KMS-11 (cell line): ENCODE measurements at regions not wholly inside any gene's neighbourhood (a gene's known extent, or its start where the extent isn't known, plus 50 kb on each side); places are given as distances from the start of the nearest gene placed in this dataset.

Source experiments
- H2AFZ ChIP-seq: fragments of 200-600 bp; sonication (generic); 2 replicates; pipeline ENCODE4 v1.6.1; 2016; ENCODE audit warnings: antibody characterized with exemption, mixed run types, low read depth
- H3K27ac ChIP-seq: fragments of 200-600 bp; sonication (generic); 2 replicates; pipeline ENCODE4 v1.6.1; 2016; ENCODE audit warnings: mild to moderate bottlenecking, mixed run types
- H3K27me3 ChIP-seq: fragments of 200-600 bp; sonication (generic); 2 replicates; pipeline ENCODE4 v1.6.1; 2017; ENCODE audit warnings: mild to moderate bottlenecking, low read depth, mixed run types, moderate library complexity; ENCODE audit not compliant: insufficient read depth
- H3K36me3 ChIP-seq: fragments of 200-600 bp; sonication (generic); 2 replicates; pipeline ENCODE4 v1.6.1; 2017; ENCODE audit warnings: mild to moderate bottlenecking, mixed run types; ENCODE audit not compliant: insufficient read depth
- H3K4me1 ChIP-seq: fragments of 200-600 bp; sonication (generic); 2 replicates; pipeline ENCODE4 v1.6.1; 2016; ENCODE audit warnings: mild to moderate bottlenecking, low read depth, mixed run types; ENCODE audit not compliant: poor library complexity, severe bottlenecking
- H3K4me2 ChIP-seq: fragments of 200-600 bp; sonication (generic); 2 replicates; pipeline ENCODE4 v1.7.0; 2016; ENCODE audit warnings: mild to moderate bottlenecking, mixed run types
- H3K4me3 ChIP-seq: fragments of 200-600 bp; sonication (generic); IDR thresholded peaks from 2 replicates; pipeline ENCODE4 v1.6.1; 2017; ENCODE audit warnings: low read depth, low read length, mixed read lengths; ENCODE audit not compliant: insufficient read depth
- H3K79me2 ChIP-seq: fragments of 200-600 bp; sonication (generic); 2 replicates; pipeline ENCODE4 v1.6.1; 2016; ENCODE audit warnings: low read depth, mixed run types; ENCODE audit not compliant: insufficient read depth
- H3K9ac ChIP-seq: fragments of 200-600 bp; sonication (generic); 2 replicates; pipeline ENCODE4 v1.6.1; 2016; ENCODE audit warnings: mild to moderate bottlenecking, mixed run types
- H4K20me1 ChIP-seq: fragments of 200-600 bp; sonication (generic); 2 replicates; pipeline ENCODE4 v1.6.1; 2016; ENCODE audit warnings: mild to moderate bottlenecking, mixed run types; ENCODE audit not compliant: insufficient read depth
- TF ChIP-seq, protein P1 (sequence below): fragments of 200-600 bp; sonication (generic); conservative IDR thresholded peaks from 2 replicates; pipeline ENCODE4 v1.6.1; 2017; ENCODE audit warnings: low read depth, mild to moderate bottlenecking, antibody characterized with exemption, low read length, moderate library complexity, mixed read lengths

DNA sequence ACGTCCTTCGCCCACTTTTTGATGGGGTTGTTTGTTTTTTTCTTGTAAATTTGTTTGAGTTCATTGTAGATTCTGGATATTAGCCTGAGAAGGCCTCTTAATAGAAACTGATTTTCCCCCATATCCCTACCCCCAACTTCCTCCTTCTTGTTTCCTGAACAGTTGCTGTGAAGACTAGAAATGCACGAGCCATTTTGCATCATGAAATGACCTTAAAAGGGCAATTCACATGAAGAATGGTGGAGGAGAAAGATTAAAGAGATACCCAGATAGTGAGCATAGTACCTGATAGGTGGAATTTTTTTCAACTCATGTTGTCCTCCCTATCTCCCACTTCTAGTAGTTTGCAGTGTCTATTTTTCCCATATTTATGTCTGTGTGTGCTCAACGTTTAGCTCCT lies 55.2 kb upstream of the KCNH8 start:
- H3K79me2 ChIP-seq = no peaks in the 10 kb centered on the region
- H3K36me3 ChIP-seq = no peaks in the 10 kb centered on the region
- no peak overlapping the region for H3K27ac ChIP-seq
- no peak overlapping the region for H2AFZ ChIP-seq
- TF ChIP-seq, protein P1, sequence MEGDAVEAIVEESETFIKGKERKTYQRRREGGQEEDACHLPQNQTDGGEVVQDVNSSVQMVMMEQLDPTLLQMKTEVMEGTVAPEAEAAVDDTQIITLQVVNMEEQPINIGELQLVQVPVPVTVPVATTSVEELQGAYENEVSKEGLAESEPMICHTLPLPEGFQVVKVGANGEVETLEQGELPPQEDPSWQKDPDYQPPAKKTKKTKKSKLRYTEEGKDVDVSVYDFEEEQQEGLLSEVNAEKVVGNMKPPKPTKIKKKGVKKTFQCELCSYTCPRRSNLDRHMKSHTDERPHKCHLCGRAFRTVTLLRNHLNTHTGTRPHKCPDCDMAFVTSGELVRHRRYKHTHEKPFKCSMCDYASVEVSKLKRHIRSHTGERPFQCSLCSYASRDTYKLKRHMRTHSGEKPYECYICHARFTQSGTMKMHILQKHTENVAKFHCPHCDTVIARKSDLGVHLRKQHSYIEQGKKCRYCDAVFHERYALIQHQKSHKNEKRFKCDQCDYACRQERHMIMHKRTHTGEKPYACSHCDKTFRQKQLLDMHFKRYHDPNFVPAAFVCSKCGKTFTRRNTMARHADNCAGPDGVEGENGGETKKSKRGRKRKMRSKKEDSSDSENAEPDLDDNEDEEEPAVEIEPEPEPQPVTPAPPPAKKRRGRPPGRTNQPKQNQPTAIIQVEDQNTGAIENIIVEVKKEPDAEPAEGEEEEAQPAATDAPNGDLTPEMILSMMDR = no peak
- no peaks in the 10 kb centered on the region for H4K20me1 ChIP-seq
- H3K4me2 ChIP-seq = no peak overlapping the region
- H3K4me1 ChIP-seq = no peaks in the 10 kb centered on the region
- H3K27me3 ChIP-seq = no peaks in the 10 kb centered on the region
- no peak overlapping the region for H3K4me3 ChIP-seq
- H3K9ac ChIP-seq = no peak overlapping the region

DNA sequence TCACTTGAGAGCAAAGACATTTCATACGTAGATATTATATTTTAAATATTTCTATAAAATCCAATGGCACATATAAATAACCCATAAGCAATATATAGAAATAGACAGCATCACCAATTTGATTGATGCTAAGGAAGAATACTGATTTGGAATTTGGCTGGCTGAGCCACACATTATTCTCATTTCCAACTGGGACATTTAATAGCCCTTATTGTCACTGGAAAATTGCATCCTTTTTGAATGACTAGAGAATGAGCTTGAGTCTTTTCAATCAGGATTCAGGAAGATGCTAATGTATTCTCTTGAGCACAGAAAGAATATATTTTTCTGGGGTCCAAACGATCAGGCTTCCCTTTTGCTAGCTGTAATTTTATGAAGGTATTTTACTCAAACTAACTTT lies 70.9 kb upstream of the KCNH8 start:
- no peak overlapping the region for H3K9ac ChIP-seq
- no peaks in the 10 kb centered on the region for H3K4me1 ChIP-seq
- no peak overlapping the region for H3K4me2 ChIP-seq
- H3K4me3 ChIP-seq = no peak overlapping the region
- no peaks in the 10 kb centered on the region for H3K27me3 ChIP-seq
- no peaks in the 10 kb centered on the region for H4K20me1 ChIP-seq
- H3K27ac ChIP-seq = no peak overlapping the region
- H3K79me2 ChIP-seq = no peaks in the 10 kb centered on the region
- TF ChIP-seq, protein P1 = no peak
- no peak overlapping the region for H2AFZ ChIP-seq
- H3K36me3 ChIP-seq = no peaks in the 10 kb centered on the region

DNA sequence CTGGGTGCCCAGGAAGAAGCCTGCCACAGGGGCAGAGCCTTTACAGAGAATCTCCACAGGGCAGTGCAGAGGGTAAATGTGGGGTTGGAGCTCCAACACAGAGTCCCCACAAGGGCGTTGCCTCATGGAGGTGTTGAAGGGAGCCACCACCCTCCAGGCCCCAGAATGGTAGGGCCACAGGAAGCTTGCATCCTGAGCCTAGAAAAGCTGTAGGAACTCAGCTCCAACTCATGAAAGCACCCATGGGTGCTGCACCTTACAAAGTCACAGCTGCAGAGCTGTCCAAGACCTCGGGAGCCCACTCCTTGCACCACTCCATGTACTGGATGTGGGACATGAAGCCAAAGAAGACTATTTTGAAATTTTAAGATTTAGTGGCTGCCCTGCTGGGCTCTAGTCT lies 73.3 kb upstream of the KCNH8 start:
- no peaks in the 10 kb centered on the region for H3K27me3 ChIP-seq
- H3K4me3 ChIP-seq = no peak overlapping the region
- H3K79me2 ChIP-seq = no peaks in the 10 kb centered on the region
- H3K36me3 ChIP-seq = no peaks in the 10 kb centered on the region
- H4K20me1 ChIP-seq = no peaks in the 10 kb centered on the region
- no peak overlapping the region for H3K27ac ChIP-seq
- H3K4me1 ChIP-seq = no peaks in the 10 kb centered on the region
- no peak overlapping the region for H3K4me2 ChIP-seq
- no peak overlapping the region for H3K9ac ChIP-seq
- H2AFZ ChIP-seq = no peak overlapping the region
- TF ChIP-seq, protein P1 = no peak

DNA sequence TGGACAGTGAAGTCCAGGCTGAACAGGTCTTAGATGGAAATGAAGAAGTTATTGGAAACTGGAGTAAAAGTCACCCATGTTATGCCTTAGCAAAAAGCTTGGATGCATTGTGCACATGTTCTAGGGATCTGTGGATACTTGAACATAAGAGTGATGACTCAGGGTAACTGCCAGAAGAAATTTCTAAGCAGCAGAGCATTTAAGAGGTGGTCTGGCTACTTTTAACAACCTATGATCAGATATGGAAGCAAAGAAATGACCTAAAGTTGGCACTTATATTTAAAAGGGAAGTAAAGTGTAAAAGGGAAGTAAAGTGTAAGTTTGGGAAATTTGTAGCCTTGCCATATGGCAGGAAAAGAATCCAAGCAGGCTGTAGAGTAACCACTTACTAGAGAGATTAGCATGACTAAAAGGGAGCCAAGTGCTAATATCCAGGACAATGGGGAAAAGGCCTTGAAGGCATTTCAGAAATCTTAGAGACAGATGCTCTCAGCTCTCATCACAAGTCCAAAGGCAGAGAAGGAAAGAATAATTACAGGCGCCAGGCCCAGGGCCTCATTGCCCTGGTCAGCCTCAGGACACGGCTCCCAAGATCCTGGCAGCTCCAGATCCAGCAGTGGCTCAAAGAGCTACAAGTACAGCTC lies 73.9 kb upstream of the KCNH8 start:
- H2AFZ ChIP-seq = no peak overlapping the region
- H3K9ac ChIP-seq = no peak overlapping the region
- H4K20me1 ChIP-seq = no peaks in the 10 kb centered on the region
- no peaks in the 10 kb centered on the region for H3K79me2 ChIP-seq
- H3K4me2 ChIP-seq = no peak overlapping the region
- H3K36me3 ChIP-seq = no peaks in the 10 kb centered on the region
- no peak overlapping the region for H3K4me3 ChIP-seq
- no peaks in the 10 kb centered on the region for H3K27me3 ChIP-seq
- no peak overlapping the region for H3K27ac ChIP-seq
- no peaks in the 10 kb centered on the region for H3K4me1 ChIP-seq
- TF ChIP-seq, protein P1 = no peak
